Activated CD8-positive, alpha-beta T cell treated with anti-CD3 and anti-CD28 coated beads for 36 hours (primary cell): ENCODE measurements at regions not wholly inside any gene's neighbourhood (a gene's known extent, or its start where the extent isn't known, plus 50 kb on each side); places are given as distances from the start of the nearest gene placed in this dataset.

Source experiments
- ATAC-seq: fragments of 200-7000 bp; cut with Tn5 transposase; one replicate; pipeline ENCODE4 v1.10.0; 2021; ENCODE audit warnings: mild to moderate bottlenecking, moderate library complexity
- CTCF ChIA-PET: fragments of 350-600 bp; sonication (Branson Sonifier 250); formaldehyde crosslinking; loops from one replicate; lab custom pipeline; 2021; ENCODE audit warnings: antibody characterized with exemption; lab: Charles Lee
- POLR2A ChIA-PET: fragments of 350-600 bp; sonication (Branson Sonifier 250); formaldehyde crosslinking; loops from one replicate; lab custom pipeline; 2021; ENCODE audit warnings: antibody characterized with exemption; lab: Charles Lee
- DNase-seq: peaks from one replicate; pipeline ENCODE4 v3.0.0-alpha.2; 2020
- H3K27ac Mint-ChIP-seq: one replicate; pipeline ENCODE4 v1.8.0; 2021; ENCODE audit warnings: mild to moderate bottlenecking, mixed read lengths
- H3K27me3 Mint-ChIP-seq: one replicate; pipeline ENCODE4 v1.8.0; 2021; ENCODE audit warnings: mixed read lengths
- H3K36me3 Mint-ChIP-seq: one replicate; pipeline ENCODE4 v1.8.0; 2021; ENCODE audit warnings: low read depth, mixed read lengths
- H3K4me1 Mint-ChIP-seq: one replicate; pipeline ENCODE4 v1.8.0; 2021; ENCODE audit warnings: low read depth, mixed read lengths
- H3K4me3 Mint-ChIP-seq: one replicate; pipeline ENCODE4 v1.8.0; 2021; ENCODE audit warnings: mild to moderate bottlenecking, moderate library complexity, mixed read lengths
- H3K9me3 Mint-ChIP-seq: one replicate; pipeline ENCODE4 v1.8.0; 2021; ENCODE audit warnings: mixed read lengths
- intact Hi-C: fragments of 100-400 bp; cut with micrococcal nuclease; formaldehyde crosslinking; loops from one replicate; pipeline ENCODE4 v1.10.0; 2022
- TF ChIP-seq, protein P1 (sequence below): fragments of 200-600 bp; IDR thresholded peaks from one replicate; pipeline ENCODE4 v1.8.0; 2022; ENCODE audit warnings: antibody characterized with exemption, mild to moderate bottlenecking

DNA sequence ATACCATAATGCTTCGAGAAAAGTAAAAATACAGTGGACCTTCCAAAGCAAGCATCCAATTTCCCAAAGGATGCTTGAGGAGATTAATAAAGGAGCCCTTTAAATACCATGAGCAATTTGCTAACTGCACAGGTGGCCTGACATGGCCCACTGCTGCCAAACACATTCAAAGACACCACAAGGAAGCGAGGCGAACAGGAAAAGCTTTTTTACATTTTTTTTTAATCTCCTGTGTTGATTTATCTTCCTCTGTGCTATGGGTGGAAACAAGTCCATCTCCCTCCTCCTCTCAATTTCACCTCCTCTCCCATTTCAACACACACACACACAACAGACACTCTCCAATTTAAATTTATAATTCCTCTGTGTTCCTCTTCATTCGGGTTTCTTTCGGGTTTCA is 243.4 kb downstream of the IGSF11 start:
- Mint-ChIP-seq H3K27me3 (no peaks in the 10 kb centered on the region), H3K4me1 (no peaks in the 10 kb centered on the region), H3K36me3 (no peaks in the 10 kb centered on the region), H3K4me3 (no peak overlapping the region), H3K27ac (no peak overlapping the region), H3K9me3 (no peaks in the 10 kb centered on the region)
- ChIA-PET POLR2A (no interaction called here), CTCF (no interaction called here)
- TF ChIP-seq, protein P1, sequence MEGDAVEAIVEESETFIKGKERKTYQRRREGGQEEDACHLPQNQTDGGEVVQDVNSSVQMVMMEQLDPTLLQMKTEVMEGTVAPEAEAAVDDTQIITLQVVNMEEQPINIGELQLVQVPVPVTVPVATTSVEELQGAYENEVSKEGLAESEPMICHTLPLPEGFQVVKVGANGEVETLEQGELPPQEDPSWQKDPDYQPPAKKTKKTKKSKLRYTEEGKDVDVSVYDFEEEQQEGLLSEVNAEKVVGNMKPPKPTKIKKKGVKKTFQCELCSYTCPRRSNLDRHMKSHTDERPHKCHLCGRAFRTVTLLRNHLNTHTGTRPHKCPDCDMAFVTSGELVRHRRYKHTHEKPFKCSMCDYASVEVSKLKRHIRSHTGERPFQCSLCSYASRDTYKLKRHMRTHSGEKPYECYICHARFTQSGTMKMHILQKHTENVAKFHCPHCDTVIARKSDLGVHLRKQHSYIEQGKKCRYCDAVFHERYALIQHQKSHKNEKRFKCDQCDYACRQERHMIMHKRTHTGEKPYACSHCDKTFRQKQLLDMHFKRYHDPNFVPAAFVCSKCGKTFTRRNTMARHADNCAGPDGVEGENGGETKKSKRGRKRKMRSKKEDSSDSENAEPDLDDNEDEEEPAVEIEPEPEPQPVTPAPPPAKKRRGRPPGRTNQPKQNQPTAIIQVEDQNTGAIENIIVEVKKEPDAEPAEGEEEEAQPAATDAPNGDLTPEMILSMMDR, result no peak
- DNase-seq, result no peak
- intact Hi-C loops, result no loop called here
- no peak for ATAC-seq

GRCh38 chr3:118792191-118792590 is 242.5 kb downstream of the IGSF11 start:
- no peak for DNase-seq
- Mint-ChIP-seq H3K4me3 (no peak overlapping the region), H3K4me1 (no peaks in the 10 kb centered on the region), H3K9me3 (no peaks in the 10 kb centered on the region), H3K36me3 (no peaks in the 10 kb centered on the region), H3K27me3 (no peaks in the 10 kb centered on the region), H3K27ac (no peak overlapping the region)
- TF ChIP-seq, protein P1, result no peak
- intact Hi-C loops, result no loop called here
- POLR2A ChIA-PET, result no interaction called here
- no peak for ATAC-seq
- CTCF ChIA-PET, result no interaction called here

GRCh38 chr3:118793176-118793575 is 241.5 kb downstream of the IGSF11 start:
- Mint-ChIP-seq H3K27me3 (no peaks in the 10 kb centered on the region), H3K4me1 (no peaks in the 10 kb centered on the region), H3K9me3 (no peaks in the 10 kb centered on the region), H3K36me3 (no peaks in the 10 kb centered on the region), H3K27ac (no peak overlapping the region), H3K4me3 (no peak overlapping the region)
- intact Hi-C loops, result no loop called here
- ChIA-PET CTCF (no interaction called here), POLR2A (no interaction called here)
- no peak for DNase-seq
- TF ChIP-seq, protein P1, result no peak
- no peak for ATAC-seq

DNA sequence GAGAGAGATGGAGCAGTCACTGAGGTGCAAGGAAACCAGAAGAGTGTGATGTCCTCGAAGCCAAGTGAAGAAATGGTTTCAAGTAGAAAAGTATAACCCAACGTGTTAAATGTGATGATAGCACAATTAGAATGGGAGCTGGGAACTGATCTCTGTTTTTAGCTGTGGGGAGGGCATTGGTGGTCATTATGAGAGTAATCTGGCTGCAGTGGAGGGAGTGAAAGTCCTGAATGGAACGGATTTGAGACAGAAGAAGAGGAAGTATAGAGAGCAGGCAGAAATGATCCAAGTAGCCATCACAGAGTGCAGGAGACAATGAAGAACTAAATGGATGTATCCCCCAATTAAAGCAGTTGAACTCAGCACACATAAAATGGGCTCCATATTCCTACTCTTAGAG is 235.3 kb downstream of the IGSF11 start:
- DNase-seq (no peak), ATAC-seq (no peak)
- Mint-ChIP-seq H3K4me3 (no peak overlapping the region), H3K36me3 (no peaks in the 10 kb centered on the region), H3K9me3 (no peaks in the 10 kb centered on the region), H3K27me3 (peaks cover 5% of the 10 kb centered on the region), H3K4me1 (no peaks in the 10 kb centered on the region), H3K27ac (no peak overlapping the region)
- intact Hi-C loops, result no loop called here
- POLR2A ChIA-PET, result no interaction called here
- CTCF ChIA-PET, result no interaction called here
- TF ChIP-seq, protein P1, result no peak

- H3K27me3 Mint-ChIP-seq, result peaks cover 6% of the 10 kb centered on the region
- DNase-seq (no peak), ATAC-seq (no peak)
- ChIA-PET CTCF (no interaction called here), POLR2A (no interaction called here)
- H3K36me3 Mint-ChIP-seq, result no peaks in the 10 kb centered on the region
- H3K27ac Mint-ChIP-seq, result no peak overlapping the region
- H3K4me1 Mint-ChIP-seq, result no peaks in the 10 kb centered on the region
- H3K9me3 Mint-ChIP-seq, result no peaks in the 10 kb centered on the region
- intact Hi-C loops, result no loop called here
- H3K4me3 Mint-ChIP-seq, result no peak overlapping the region
- TF ChIP-seq, protein P1, result no peak
Measured at GRCh38 chr3:118801899-118802298, 232.7 kb downstream of the IGSF11 start.
